GM12878 (cell line): ENCODE measurements at regions not wholly inside any gene's neighbourhood (a gene's known extent, or its start where the extent isn't known, plus 50 kb on each side); places are given as distances from the start of the nearest gene placed in this dataset.

Experiments
- SMC3 ChIP-seq: IDR thresholded peaks from 2 replicates; pipeline ENCODE4 v1.6.1; 2011; ENCODE audit warnings: low read length, improper control_type of control experiment, borderline replicate concordance
- TARDBP ChIP-seq: IDR thresholded peaks from 2 replicates; pipeline ENCODE4 v1.6.1; 2016; ENCODE audit warnings: borderline replicate concordance

GRCh38 chr1:221850470-221851187, 108.7 kb upstream of the DUSP10 start:
- TF ChIP-seq SMC3 = no peak
- no peak for TF ChIP-seq TARDBP
